ENCODE measurements at regions not wholly inside any gene's neighbourhood (a gene's known extent, or its start where the extent isn't known, plus 50 kb on each side); places are given as distances from the start of the nearest gene placed in this dataset.

- Histone ChIP-seq H3K4me3 (ENCODE audit: low read depth, low read length) (no peak overlapping the region), H3K27me3 (ENCODE audit: control insufficient read depth, insufficient read depth, low read length) (no peaks in the 10 kb centered on the region), H3K36me3 (ENCODE audit: control insufficient read depth, insufficient read depth, low read length) (no peaks in the 10 kb centered on the region)
- no peak for DNase-seq (ENCODE audit: low read depth)
- no peak for TF ChIP-seq CTCF (IDR thresholded peaks at IDR 0.05; ENCODE audit: insufficient read depth, low read length, severe bottlenecking)
- no peak for FAIRE-seq
These were observed 120.8 kb upstream of the ATP1A1 start for GRCh38 chr1:116252271-116252670.

GRCh38 chr1:116252785-116253184 lies 120.3 kb upstream of the ATP1A1 start:
- no peak for DNase-seq (ENCODE audit: low read depth)
- Histone ChIP-seq H3K27me3 (ENCODE audit: control insufficient read depth, insufficient read depth, low read length) (no peaks in the 10 kb centered on the region), H3K36me3 (ENCODE audit: control insufficient read depth, insufficient read depth, low read length) (no peaks in the 10 kb centered on the region), H3K4me3 (ENCODE audit: low read depth, low read length) (no peak overlapping the region)
- TF ChIP-seq CTCF (IDR thresholded peaks at IDR 0.05; ENCODE audit: insufficient read depth, low read length, severe bottlenecking) = no peak
- FAIRE-seq = no peak

- no peak overlapping the region for H3K4me3 ChIP-seq (ENCODE audit: low read depth, low read length)
- DNase-seq (ENCODE audit: low read depth) = no peak
- H3K27me3 ChIP-seq (ENCODE audit: control insufficient read depth, insufficient read depth, low read length) = no peaks in the 10 kb centered on the region
- TF ChIP-seq CTCF (IDR thresholded peaks at IDR 0.05; ENCODE audit: insufficient read depth, low read length, severe bottlenecking) = no peak
- no peak for FAIRE-seq
- H3K36me3 ChIP-seq (ENCODE audit: control insufficient read depth, insufficient read depth, low read length) = no peaks in the 10 kb centered on the region
These were observed 119.3 kb upstream of the ATP1A1 start for GRCh38 chr1:116253566-116254382.

GRCh38 chr1:116254776-116255175 lies 118.3 kb upstream of the ATP1A1 start:
- TF ChIP-seq CTCF (IDR thresholded peaks at IDR 0.05; ENCODE audit: insufficient read depth, low read length, severe bottlenecking) = no peak
- FAIRE-seq (no peak), DNase-seq (ENCODE audit: low read depth) (peak; percentile 38)
- Histone ChIP-seq H3K4me3 (ENCODE audit: low read depth, low read length) (no peak overlapping the region), H3K27me3 (ENCODE audit: control insufficient read depth, insufficient read depth, low read length) (no peaks in the 10 kb centered on the region), H3K36me3 (ENCODE audit: control insufficient read depth, insufficient read depth, low read length) (no peaks in the 10 kb centered on the region)

GRCh38 chr1:116255486-116256285 lies 117.4 kb upstream of the ATP1A1 start:
- Histone ChIP-seq H3K27me3 (ENCODE audit: control insufficient read depth, insufficient read depth, low read length) (no peaks in the 10 kb centered on the region), H3K4me3 (ENCODE audit: low read depth, low read length) (no peak overlapping the region), H3K36me3 (ENCODE audit: control insufficient read depth, insufficient read depth, low read length) (no peaks in the 10 kb centered on the region)
- FAIRE-seq = no peak
- TF ChIP-seq CTCF (IDR thresholded peaks at IDR 0.05; ENCODE audit: insufficient read depth, low read length, severe bottlenecking) = no peak
- no peak for DNase-seq (ENCODE audit: low read depth)
